SK-N-SH treated with all-trans-retinoic acid at 6 μM for 48 hours (cell line): ENCODE measurements at regions not wholly inside any gene's neighbourhood (a gene's known extent, or its start where the extent isn't known, plus 50 kb on each side); places are given as distances from the start of the nearest gene placed in this dataset.

Experiments used
- ATAC-seq: fragments of 200-7000 bp; cut with Tn5 transposase; 3 replicates; pipeline ENCODE4 v1.9.1; 2020; ENCODE audit warnings: mild to moderate bottlenecking, moderate library complexity
- ARNTL ChIP-seq: fragments of 450-650 bp; formaldehyde crosslinking; IDR thresholded peaks from 2 replicates; pipeline ENCODE4 v1.5.0; 2020; ENCODE audit warnings: low read depth, mild to moderate bottlenecking, moderate library complexity, borderline replicate concordance
- BACH2 ChIP-seq: fragments of 250-450 bp; sonication (Bioruptor Pico); IDR thresholded peaks from 2 replicates; pipeline ENCODE4 v1.9.0; 2021; ENCODE audit warnings: mild to moderate bottlenecking, borderline replicate concordance
- CSDC2 ChIP-seq: fragments of 250-450 bp; sonication (Bioruptor Pico); IDR thresholded peaks from 2 replicates; pipeline ENCODE4 v1.5.0; 2020; ENCODE audit warnings: mild to moderate bottlenecking, moderate library complexity
- ESRRG ChIP-seq: fragments of 250-450 bp; sonication (Bioruptor Pico); IDR thresholded peaks from 2 replicates; pipeline ENCODE4 v1.6.1; 2021; ENCODE audit warnings: mild to moderate bottlenecking
- GLIS3 ChIP-seq: fragments of 250-450 bp; sonication (Bioruptor Pico); IDR thresholded peaks from 2 replicates; pipeline ENCODE4 v1.5.0; 2020; ENCODE audit warnings: mild to moderate bottlenecking, moderate library complexity
- ISL1 ChIP-seq: fragments of 250-450 bp; sonication (Bioruptor Pico); IDR thresholded peaks from 2 replicates; pipeline ENCODE4 v2.1.2; 2022; ENCODE audit warnings: mild to moderate bottlenecking, moderate library complexity
- RARB ChIP-seq: fragments of 250-450 bp; sonication (Bioruptor Pico); IDR thresholded peaks from 2 replicates; pipeline ENCODE4 v1.8.0; 2021; ENCODE audit warnings: mild to moderate bottlenecking, moderate library complexity
- SNAI2 ChIP-seq: fragments of 250-450 bp; sonication (Bioruptor Pico); IDR thresholded peaks from 2 replicates; pipeline ENCODE4 v1.5.0; 2020; ENCODE audit warnings: mild to moderate bottlenecking, moderate library complexity
- TCF4 ChIP-seq: fragments of 250-450 bp; sonication (Bioruptor Pico); IDR thresholded peaks from 2 replicates; pipeline ENCODE4 v1.8.0; 2021; ENCODE audit warnings: mild to moderate bottlenecking, moderate library complexity, borderline replicate concordance
- TOX ChIP-seq: fragments of 250-450 bp; sonication (Bioruptor Pico); IDR thresholded peaks from 2 replicates; pipeline ENCODE4 v1.8.0; 2021; ENCODE audit warnings: mild to moderate bottlenecking, moderate library complexity, borderline replicate concordance
- ZC3H10 ChIP-seq: fragments of 250-450 bp; sonication (Bioruptor Pico); IDR thresholded peaks from 2 replicates; pipeline ENCODE4 v1.5.1; 2021; ENCODE audit warnings: mild to moderate bottlenecking, moderate library complexity
- ZFP3 ChIP-seq: fragments of 250-450 bp; sonication (Bioruptor Pico); IDR thresholded peaks from 2 replicates; pipeline ENCODE4 v1.5.0; 2020; ENCODE audit warnings: mild to moderate bottlenecking, moderate library complexity
- ZFP30 ChIP-seq: fragments of 450-650 bp; formaldehyde crosslinking; IDR thresholded peaks from 2 replicates; pipeline ENCODE4 v1.5.0; 2022; ENCODE audit warnings: mild to moderate bottlenecking, moderate library complexity
- ZNF565 ChIP-seq: fragments of 450-650 bp; formaldehyde crosslinking; conservative IDR thresholded peaks from 2 replicates; pipeline ENCODE4 v1.5.0; 2020; ENCODE audit warnings: low read depth, mild to moderate bottlenecking, moderate library complexity
- ZNF70 ChIP-seq: fragments of 450-650 bp; formaldehyde crosslinking; IDR thresholded peaks from 2 replicates; pipeline ENCODE4 v1.5.0; 2020; ENCODE audit warnings: mild to moderate bottlenecking, moderate library complexity
- TF ChIP-seq, protein P1 (sequence below): fragments of 250-450 bp; sonication (Bioruptor Pico); IDR thresholded peaks from 2 replicates; pipeline ENCODE4 v1.5.1; 2021; ENCODE audit warnings: mild to moderate bottlenecking, moderate library complexity
- TF ChIP-seq, protein P2 (sequence below): fragments of 250-450 bp; sonication (Bioruptor Pico); IDR thresholded peaks from 2 replicates; pipeline ENCODE4 v1.8.0; 2021; ENCODE audit warnings: low read depth, mild to moderate bottlenecking, moderate library complexity, borderline replicate concordance
- TF ChIP-seq, protein P3 (sequence below): fragments of 250-450 bp; sonication (Bioruptor Pico); IDR thresholded peaks from 2 replicates; pipeline ENCODE4 v1.5.1; 2020; ENCODE audit warnings: low read depth, mild to moderate bottlenecking, moderate library complexity
- TF ChIP-seq, protein P4 (sequence below): fragments of 250-450 bp; sonication (Bioruptor Pico); IDR thresholded peaks from 2 replicates; pipeline ENCODE4 v1.5.0; 2020; ENCODE audit warnings: mild to moderate bottlenecking, moderate library complexity
- TF ChIP-seq, protein P5 (sequence below): fragments of 250-450 bp; sonication (Bioruptor Pico); IDR thresholded peaks from 2 replicates; pipeline ENCODE4 v1.8.0; 2020; ENCODE audit warnings: mild to moderate bottlenecking, moderate library complexity, borderline replicate concordance

DNA sequence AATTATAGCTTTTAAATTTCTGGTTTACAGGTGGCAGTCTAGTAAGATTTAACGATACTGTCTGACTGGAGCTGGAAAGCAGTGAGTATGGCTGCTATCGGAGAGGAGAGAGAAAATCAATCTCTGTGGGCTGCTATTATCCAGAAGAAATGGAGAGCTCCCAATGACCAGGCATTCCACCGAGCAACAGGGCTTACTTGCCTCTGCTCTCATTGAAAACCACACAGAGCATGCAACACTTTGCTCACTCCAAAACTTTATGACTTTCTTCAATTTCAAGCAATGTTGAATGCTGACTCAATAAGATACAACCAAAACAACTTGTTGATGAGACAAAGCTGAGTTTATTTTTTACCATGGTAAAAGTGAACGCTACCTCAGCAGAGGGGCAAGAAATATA, 337.0 kb upstream of the NCAM2 start:
- TF ChIP-seq TOX (CRISPR knock-in tag) (no peak), ISL1 (CRISPR knock-in tag) (no peak), ZC3H10 (no peak), CSDC2 (no peak), GLIS3 (CRISPR knock-in tag) (no peak), ZFP3 (CRISPR knock-in tag) (no peak), ARNTL (CRISPR knock-in tag) (no peak), BACH2 (CRISPR knock-in tag) (no peak), ZNF70 (CRISPR knock-in tag) (no peak)
- TF ChIP-seq, protein P1, sequence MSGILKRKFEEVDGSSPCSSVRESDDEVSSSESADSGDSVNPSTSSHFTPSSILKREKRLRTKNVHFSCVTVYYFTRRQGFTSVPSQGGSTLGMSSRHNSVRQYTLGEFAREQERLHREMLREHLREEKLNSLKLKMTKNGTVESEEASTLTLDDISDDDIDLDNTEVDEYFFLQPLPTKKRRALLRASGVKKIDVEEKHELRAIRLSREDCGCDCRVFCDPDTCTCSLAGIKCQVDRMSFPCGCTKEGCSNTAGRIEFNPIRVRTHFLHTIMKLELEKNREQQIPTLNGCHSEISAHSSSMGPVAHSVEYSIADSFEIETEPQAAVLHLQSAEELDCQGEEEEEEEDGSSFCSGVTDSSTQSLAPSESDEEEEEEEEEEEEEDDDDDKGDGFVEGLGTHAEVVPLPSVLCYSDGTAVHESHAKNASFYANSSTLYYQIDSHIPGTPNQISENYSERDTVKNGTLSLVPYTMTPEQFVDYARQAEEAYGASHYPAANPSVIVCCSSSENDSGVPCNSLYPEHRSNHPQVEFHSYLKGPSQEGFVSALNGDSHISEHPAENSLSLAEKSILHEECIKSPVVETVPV (CRISPR knock-in tag): no peak
- TF ChIP-seq, protein P2, sequence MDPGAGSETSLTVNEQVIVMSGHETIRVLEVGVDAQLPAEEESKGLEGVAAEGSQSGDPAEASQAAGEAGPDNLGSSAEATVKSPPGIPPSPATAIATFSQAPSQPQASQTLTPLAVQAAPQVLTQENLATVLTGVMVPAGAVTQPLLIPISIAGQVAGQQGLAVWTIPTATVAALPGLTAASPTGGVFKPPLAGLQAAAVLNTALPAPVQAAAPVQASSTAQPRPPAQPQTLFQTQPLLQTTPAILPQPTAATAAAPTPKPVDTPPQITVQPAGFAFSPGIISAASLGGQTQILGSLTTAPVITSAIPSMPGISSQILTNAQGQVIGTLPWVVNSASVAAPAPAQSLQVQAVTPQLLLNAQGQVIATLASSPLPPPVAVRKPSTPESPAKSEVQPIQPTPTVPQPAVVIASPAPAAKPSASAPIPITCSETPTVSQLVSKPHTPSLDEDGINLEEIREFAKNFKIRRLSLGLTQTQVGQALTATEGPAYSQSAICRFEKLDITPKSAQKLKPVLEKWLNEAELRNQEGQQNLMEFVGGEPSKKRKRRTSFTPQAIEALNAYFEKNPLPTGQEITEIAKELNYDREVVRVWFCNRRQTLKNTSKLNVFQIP: no peak
- TF ChIP-seq, protein P3, sequence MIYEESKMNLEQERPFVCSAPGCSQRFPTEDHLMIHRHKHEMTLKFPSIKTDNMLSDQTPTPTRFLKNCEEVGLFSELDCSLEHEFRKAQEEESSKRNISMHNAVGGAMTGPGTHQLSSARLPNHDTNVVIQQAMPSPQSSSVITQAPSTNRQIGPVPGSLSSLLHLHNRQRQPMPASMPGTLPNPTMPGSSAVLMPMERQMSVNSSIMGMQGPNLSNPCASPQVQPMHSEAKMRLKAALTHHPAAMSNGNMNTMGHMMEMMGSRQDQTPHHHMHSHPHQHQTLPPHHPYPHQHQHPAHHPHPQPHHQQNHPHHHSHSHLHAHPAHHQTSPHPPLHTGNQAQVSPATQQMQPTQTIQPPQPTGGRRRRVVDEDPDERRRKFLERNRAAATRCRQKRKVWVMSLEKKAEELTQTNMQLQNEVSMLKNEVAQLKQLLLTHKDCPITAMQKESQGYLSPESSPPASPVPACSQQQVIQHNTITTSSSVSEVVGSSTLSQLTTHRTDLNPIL: no peak
- TF ChIP-seq, protein P4, sequence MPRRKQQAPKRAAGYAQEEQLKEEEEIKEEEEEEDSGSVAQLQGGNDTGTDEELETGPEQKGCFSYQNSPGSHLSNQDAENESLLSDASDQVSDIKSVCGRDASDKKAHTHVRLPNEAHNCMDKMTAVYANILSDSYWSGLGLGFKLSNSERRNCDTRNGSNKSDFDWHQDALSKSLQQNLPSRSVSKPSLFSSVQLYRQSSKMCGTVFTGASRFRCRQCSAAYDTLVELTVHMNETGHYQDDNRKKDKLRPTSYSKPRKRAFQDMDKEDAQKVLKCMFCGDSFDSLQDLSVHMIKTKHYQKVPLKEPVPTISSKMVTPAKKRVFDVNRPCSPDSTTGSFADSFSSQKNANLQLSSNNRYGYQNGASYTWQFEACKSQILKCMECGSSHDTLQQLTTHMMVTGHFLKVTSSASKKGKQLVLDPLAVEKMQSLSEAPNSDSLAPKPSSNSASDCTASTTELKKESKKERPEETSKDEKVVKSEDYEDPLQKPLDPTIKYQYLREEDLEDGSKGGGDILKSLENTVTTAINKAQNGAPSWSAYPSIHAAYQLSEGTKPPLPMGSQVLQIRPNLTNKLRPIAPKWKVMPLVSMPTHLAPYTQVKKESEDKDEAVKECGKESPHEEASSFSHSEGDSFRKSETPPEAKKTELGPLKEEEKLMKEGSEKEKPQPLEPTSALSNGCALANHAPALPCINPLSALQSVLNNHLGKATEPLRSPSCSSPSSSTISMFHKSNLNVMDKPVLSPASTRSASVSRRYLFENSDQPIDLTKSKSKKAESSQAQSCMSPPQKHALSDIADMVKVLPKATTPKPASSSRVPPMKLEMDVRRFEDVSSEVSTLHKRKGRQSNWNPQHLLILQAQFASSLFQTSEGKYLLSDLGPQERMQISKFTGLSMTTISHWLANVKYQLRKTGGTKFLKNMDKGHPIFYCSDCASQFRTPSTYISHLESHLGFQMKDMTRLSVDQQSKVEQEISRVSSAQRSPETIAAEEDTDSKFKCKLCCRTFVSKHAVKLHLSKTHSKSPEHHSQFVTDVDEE: no peak
- TF ChIP-seq, all 23 proteins: peak for 0
- no peak for ATAC-seq

DNA sequence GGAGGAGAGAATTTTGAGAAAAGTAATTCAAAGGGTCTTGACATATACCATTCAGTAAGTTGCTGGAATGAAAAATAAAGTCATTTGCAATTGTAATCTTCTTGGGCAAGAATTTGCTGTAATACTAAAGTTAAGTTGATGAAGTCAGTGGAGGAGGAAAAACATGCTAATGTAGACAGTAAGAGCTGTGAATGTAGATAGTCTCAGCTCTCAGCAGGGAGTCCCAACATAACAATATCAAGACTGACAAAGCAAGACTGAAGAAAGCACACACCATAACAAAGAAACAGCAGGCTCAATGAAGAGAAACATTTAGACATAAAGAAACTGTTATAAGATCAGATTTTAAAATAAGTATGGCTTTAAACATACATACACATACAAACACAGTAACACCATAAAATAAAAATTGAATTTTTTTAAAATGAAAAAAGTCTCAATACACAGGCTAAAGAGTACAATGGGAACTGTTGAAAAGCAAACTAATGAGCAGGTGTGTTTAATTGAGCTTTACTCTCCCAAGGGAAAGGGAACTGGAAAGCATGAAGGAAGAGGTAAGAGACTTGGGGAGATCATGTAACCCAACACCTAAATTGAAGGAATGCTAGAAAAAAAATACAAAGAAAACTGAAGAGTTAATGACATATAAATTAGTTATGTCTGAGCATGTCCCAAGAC, 336.3 kb upstream of the NCAM2 start:
- TF ChIP-seq SNAI2 (CRISPR knock-in tag): no peak
- no peak for TF ChIP-seq ZNF70 (CRISPR knock-in tag)
- TF ChIP-seq, protein P5, sequence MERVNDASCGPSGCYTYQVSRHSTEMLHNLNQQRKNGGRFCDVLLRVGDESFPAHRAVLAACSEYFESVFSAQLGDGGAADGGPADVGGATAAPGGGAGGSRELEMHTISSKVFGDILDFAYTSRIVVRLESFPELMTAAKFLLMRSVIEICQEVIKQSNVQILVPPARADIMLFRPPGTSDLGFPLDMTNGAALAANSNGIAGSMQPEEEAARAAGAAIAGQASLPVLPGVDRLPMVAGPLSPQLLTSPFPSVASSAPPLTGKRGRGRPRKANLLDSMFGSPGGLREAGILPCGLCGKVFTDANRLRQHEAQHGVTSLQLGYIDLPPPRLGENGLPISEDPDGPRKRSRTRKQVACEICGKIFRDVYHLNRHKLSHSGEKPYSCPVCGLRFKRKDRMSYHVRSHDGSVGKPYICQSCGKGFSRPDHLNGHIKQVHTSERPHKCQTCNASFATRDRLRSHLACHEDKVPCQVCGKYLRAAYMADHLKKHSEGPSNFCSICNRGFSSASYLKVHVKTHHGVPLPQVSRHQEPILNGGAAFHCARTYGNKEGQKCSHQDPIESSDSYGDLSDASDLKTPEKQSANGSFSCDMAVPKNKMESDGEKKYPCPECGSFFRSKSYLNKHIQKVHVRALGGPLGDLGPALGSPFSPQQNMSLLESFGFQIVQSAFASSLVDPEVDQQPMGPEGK (CRISPR knock-in tag): no peak
- TF ChIP-seq, protein P3: no peak
- no peak for TF ChIP-seq ZFP30 (CRISPR knock-in tag)
- no peak for TF ChIP-seq ZC3H10
- TF ChIP-seq RARB (CRISPR knock-in tag): no peak
- TF ChIP-seq TCF4: no peak
- no peak for TF ChIP-seq TOX (CRISPR knock-in tag)
- TF ChIP-seq ZNF565: no peak
- TF ChIP-seq ESRRG: no peak
- no peak for TF ChIP-seq BACH2 (CRISPR knock-in tag)
- TF ChIP-seq ARNTL (CRISPR knock-in tag): no peak
- TF ChIP-seq, protein P2: no peak
- no peak for TF ChIP-seq ZFP3 (CRISPR knock-in tag)
- TF ChIP-seq, protein P4: no peak
- TF ChIP-seq GLIS3 (CRISPR knock-in tag): no peak
- ATAC-seq: no peak
